ENCODE measurements at regions not wholly inside any gene's neighbourhood (a gene's known extent, or its start where the extent isn't known, plus 50 kb on each side); places are given as distances from the start of the nearest gene placed in this dataset.

DNA sequence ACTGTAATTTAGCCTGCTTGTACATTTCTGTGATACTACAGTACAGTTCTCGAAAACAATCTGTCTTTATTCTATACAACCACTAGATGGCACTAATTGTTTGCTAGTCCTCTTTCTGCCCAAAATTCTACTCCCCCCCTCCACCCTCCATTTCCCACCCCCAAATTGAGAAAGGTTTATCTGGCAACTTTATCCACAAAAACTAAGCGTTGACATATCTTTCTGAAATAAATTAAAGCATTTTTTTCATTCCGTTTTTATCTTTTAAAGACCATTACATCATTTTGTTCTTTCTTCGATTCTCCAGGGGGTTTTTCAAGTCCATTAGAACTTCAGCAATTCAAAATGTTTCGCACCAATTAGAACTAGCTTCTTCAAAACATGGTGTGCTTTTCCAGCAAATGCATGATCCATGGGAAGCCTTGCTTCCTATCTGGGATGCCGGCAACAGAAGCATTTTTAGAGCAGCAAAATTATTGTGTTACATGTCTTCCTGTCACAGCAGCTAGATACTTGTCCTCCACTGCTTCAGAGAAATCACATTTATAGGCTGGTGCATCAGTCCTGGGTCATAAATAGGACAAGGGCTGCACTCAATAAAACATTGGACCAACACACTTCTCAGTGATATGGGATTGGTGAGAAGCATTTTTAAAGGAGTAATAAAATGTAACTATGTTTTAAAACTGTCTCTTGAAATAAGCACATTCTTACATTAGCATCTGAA lies 241.3 kb downstream of the PAX3 start:
- Histone ChIP-seq H3K4me1 (no peaks in the 10 kb centered on the region), H3K9me3 (no peaks in the 10 kb centered on the region), H3K36me3 (ENCODE audit: insufficient read depth in 1 of 2, low read depth in 1 of 2) (no peaks in the 10 kb centered on the region), H3K27me3 (ENCODE audit: insufficient read depth in 3 of 3, low read length in 2 of 3) (peaks cover 0 to 10% (median 2%) of the 10 kb centered on the region in 3 donors), H3K4me3 (peak overlapping the region; percentile 23), H3K27ac (no peak overlapping the region)
- TF ChIP-seq, protein P1, sequence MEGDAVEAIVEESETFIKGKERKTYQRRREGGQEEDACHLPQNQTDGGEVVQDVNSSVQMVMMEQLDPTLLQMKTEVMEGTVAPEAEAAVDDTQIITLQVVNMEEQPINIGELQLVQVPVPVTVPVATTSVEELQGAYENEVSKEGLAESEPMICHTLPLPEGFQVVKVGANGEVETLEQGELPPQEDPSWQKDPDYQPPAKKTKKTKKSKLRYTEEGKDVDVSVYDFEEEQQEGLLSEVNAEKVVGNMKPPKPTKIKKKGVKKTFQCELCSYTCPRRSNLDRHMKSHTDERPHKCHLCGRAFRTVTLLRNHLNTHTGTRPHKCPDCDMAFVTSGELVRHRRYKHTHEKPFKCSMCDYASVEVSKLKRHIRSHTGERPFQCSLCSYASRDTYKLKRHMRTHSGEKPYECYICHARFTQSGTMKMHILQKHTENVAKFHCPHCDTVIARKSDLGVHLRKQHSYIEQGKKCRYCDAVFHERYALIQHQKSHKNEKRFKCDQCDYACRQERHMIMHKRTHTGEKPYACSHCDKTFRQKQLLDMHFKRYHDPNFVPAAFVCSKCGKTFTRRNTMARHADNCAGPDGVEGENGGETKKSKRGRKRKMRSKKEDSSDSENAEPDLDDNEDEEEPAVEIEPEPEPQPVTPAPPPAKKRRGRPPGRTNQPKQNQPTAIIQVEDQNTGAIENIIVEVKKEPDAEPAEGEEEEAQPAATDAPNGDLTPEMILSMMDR (IDR thresholded peaks at IDR 0.05) = peak; percentile 69
- DNase-seq (no peak), ATAC-seq (peak in 1 of 4 donors; percentile 67)
- intact Hi-C loops (cut with DNase I) = loop anchor here (5.0 kb wide), 4 partner anchors 235 to 555 kb away; no protein-coding TSS in a partner anchor
- WGBS, 3 donors = 12 to 19% (median 13%) methylated on average over 6 of the region's 6 CpGs

DNA sequence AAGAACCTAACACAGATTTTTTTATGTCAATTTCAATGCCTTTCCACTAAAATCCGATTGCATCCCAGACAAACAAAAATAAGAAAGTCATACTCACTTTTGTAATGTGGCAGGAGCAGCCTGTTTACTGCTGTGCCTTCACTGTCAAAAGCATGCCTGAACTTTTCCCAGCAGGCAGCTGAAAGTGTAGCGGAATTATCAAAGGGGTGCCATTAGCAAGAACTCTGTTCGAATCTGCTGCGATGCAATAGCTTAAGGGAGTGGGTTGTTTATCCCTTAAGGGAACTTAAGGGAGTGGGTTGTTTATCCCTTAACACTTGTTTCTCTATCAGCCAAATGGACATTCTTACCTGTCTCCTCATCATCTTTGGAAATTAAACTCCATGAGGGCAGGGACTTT lies 243.5 kb downstream of the PAX3 start:
- peaks cover 0 to 21% (median 2%) of the 10 kb centered on the region in 3 donors for H3K27me3 ChIP-seq (ENCODE audit: insufficient read depth in 3 of 3, low read length in 2 of 3)
- WGBS, 3 donors = 31 to 37% (median 33%) methylated on average over 4 of the region's 4 CpGs
- no peak for ATAC-seq
- intact Hi-C loops (cut with DNase I) = loop anchor here (5.0 kb wide), 4 partner anchors 237 to 557 kb away; no protein-coding TSS in a partner anchor
- H3K4me1 ChIP-seq = no peaks in the 10 kb centered on the region
- no peak overlapping the region for H3K4me3 ChIP-seq
- H3K36me3 ChIP-seq (ENCODE audit: insufficient read depth in 1 of 2, low read depth in 1 of 2) = no peaks in the 10 kb centered on the region
- TF ChIP-seq, protein P1 (IDR thresholded peaks at IDR 0.05) = no peak
- no peak overlapping the region for H3K27ac ChIP-seq
- no peak for DNase-seq
- H3K9me3 ChIP-seq = no peaks in the 10 kb centered on the region

DNA sequence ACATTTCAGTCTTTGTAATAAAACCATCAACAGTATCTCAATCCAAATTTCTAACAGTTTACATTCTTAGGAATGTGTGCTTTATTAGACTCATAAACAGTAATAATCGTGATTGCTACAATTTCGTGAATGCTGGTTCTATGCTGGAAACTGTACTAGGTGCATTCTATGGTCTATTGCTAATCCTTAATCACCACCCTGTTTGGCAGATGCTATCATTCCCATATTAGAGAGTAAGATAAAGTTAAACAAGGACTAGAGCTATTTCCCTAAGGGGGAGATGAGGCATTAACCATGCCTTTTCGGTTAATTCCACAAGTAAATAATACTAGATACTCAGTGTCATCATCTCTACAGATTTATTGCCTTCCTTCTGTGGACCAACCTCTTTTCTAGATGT lies 244.0 kb downstream of the PAX3 start:
- no peak overlapping the region for H3K27ac ChIP-seq
- no peak overlapping the region for H3K4me3 ChIP-seq
- no peaks in the 10 kb centered on the region for H3K9me3 ChIP-seq
- 64 to 68% (median 67%) methylated on average over 3 of the region's 3 CpGs for WGBS, 3 donors
- intact Hi-C loops (cut with DNase I) = loop anchor here (5.0 kb wide), 4 partner anchors 237 to 557 kb away; no protein-coding TSS in a partner anchor
- no peaks in the 10 kb centered on the region for H3K4me1 ChIP-seq
- DNase-seq (no peak), ATAC-seq (no peak)
- H3K36me3 ChIP-seq (ENCODE audit: insufficient read depth in 1 of 2, low read depth in 1 of 2) = no peaks in the 10 kb centered on the region
- H3K27me3 ChIP-seq (ENCODE audit: insufficient read depth in 3 of 3, low read length in 2 of 3) = peaks cover 0 to 21% (median 2%) of the 10 kb centered on the region in 3 donors
- TF ChIP-seq, protein P1 (IDR thresholded peaks at IDR 0.05) = no peak

DNA sequence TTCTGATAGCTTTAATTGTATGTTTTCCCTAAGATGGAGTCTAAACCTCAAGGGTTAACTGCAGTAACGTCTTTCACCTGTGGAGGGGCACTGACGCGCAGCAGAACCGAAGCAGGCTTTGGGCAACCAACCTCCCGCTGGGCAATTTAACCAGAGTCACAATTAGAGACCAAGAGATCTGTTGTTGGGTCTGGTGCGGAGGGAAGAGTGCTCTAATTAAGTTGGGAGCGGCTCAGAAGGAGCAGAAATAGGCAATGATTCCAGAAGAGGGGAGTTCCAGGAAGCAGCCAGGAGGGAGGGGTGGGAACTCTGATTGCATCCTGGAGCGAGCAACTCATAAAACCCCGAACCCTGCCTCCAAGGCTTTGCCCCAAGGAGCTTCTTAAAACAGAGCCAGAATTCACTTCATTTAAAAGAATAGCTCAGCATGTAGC lies 245.8 kb downstream of the PAX3 start:
- WGBS, 3 donors = 9 to 13% (median 10%) methylated on average over 9 of the region's 9 CpGs
- Histone ChIP-seq H3K4me1 (no peaks in the 10 kb centered on the region), H3K4me3 (no peak overlapping the region), H3K27ac (no peak overlapping the region), H3K27me3 (ENCODE audit: insufficient read depth in 3 of 3, low read length in 2 of 3) (peaks cover 0 to 21% (median 2%) of the 10 kb centered on the region in 3 donors), H3K36me3 (ENCODE audit: insufficient read depth in 1 of 2, low read depth in 1 of 2) (no peaks in the 10 kb centered on the region), H3K9me3 (no peaks in the 10 kb centered on the region)
- ATAC-seq (no peak), DNase-seq (no peak)
- intact Hi-C loops (cut with DNase I) = no loop called here
- TF ChIP-seq, protein P1 (IDR thresholded peaks at IDR 0.05) = peak; percentile 13

Measured in psoas muscle (tissue), 7 donors.